Gastroesophageal sphincter (tissue), 3 donors: ENCODE measurements at regions not wholly inside any gene's neighbourhood (a gene's known extent, or its start where the extent isn't known, plus 50 kb on each side); places are given as distances from the start of the nearest gene placed in this dataset.

Source experiments
- EP300 ChIP-seq: sonication (generic); formaldehyde crosslinking; IDR thresholded peaks from one replicate; pipeline ENCODE4 v1.6.1; 2017; ENCODE audit warnings: antibody characterized with exemption, mild to moderate bottlenecking
- POLR2A ChIP-seq, 2 donors: fragments of 450-650 bp; IDR thresholded peaks; one replicate each; pipeline ENCODE4 v1.6.1; 2017; ENCODE audit warnings: antibody characterized with exemption in 2 of 2, mild to moderate bottlenecking in 2 of 2, moderate library complexity in 1 of 2
- POLR2AphosphoS5 ChIP-seq: sonication (generic); formaldehyde crosslinking; IDR thresholded peaks from one replicate; pipeline ENCODE4 v1.6.1; 2017; ENCODE audit warnings: antibody characterized with exemption
- TF ChIP-seq, protein P1 (sequence below), 4 experiments: fragments of 200-600 bp in 2 of 4; fragments of 450-650 bp in 2 of 4; sonication (generic) in 1 of 4; IDR thresholded peaks; one replicate each; pipeline ENCODE4 v1.5.1; 2017 to 2019; ENCODE audit warnings: antibody characterized with exemption in 4 of 4, mild to moderate bottlenecking in 2 of 4, moderate library complexity in 2 of 4

DNA sequence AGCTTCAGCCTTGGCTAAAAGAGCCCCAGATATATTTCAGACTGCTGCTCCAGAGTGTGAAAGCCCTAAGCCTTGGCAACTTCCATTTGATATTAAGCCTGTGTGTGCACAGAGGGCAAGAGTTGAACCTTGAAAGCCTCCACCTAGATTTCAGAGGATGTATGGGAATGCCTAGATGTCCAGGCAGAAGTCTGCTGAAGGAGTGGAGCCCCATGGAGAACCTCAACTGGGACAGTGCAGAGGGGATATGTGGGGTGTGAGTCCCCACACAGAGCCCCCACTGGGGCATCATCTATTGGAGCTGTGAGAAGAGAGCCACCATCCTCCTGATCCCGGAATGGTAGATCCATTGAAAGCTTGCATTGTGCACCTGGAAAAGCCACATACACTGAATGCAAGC is 1784.8 kb upstream of the CDH9 start:
- TF ChIP-seq, protein P1, sequence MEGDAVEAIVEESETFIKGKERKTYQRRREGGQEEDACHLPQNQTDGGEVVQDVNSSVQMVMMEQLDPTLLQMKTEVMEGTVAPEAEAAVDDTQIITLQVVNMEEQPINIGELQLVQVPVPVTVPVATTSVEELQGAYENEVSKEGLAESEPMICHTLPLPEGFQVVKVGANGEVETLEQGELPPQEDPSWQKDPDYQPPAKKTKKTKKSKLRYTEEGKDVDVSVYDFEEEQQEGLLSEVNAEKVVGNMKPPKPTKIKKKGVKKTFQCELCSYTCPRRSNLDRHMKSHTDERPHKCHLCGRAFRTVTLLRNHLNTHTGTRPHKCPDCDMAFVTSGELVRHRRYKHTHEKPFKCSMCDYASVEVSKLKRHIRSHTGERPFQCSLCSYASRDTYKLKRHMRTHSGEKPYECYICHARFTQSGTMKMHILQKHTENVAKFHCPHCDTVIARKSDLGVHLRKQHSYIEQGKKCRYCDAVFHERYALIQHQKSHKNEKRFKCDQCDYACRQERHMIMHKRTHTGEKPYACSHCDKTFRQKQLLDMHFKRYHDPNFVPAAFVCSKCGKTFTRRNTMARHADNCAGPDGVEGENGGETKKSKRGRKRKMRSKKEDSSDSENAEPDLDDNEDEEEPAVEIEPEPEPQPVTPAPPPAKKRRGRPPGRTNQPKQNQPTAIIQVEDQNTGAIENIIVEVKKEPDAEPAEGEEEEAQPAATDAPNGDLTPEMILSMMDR (IDR thresholded peaks at IDR 0.05), result no peak
- TF ChIP-seq POLR2AphosphoS5 (no peak), POLR2A (IDR thresholded peaks at IDR 0.05) (no peak), EP300 (no peak)
